NCI-H460 (cell line): ENCODE measurements at regions not wholly inside any gene's neighbourhood (a gene's known extent, or its start where the extent isn't known, plus 50 kb on each side); places are given as distances from the start of the nearest gene placed in this dataset.
"Not testable (repeated sequence)": the region's sequence is repeated elsewhere in the genome, so short reads cannot be mapped to it uniquely, and the experiment has no call there.

Experiments used
- DNase-seq: peaks from one replicate; pipeline ENCODE4 v3.0.0-alpha.2; 2016; ENCODE audit warnings: low read depth; ENCODE audit errors: extremely low read depth

DNA sequence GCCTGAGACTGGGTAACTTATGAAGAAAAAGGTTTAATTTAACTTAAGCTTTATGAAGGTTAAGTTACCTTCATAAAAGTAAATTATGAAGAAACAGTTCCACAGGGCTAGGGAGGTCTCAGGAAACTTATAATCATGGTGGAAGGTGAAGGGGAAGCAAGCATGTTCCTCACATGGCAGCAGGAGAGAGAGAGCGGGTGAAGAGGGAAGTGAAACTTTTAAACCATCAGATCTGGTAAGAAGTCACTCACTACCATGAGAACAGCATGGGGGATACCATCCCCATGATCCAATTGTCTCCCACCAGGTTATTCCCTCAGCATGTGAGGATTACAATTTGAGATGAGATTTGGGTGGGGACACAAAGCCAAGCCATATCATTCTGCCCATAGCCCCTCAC, 944.7 kb upstream of the NDST4 start:
- no peak for DNase-seq

DNA sequence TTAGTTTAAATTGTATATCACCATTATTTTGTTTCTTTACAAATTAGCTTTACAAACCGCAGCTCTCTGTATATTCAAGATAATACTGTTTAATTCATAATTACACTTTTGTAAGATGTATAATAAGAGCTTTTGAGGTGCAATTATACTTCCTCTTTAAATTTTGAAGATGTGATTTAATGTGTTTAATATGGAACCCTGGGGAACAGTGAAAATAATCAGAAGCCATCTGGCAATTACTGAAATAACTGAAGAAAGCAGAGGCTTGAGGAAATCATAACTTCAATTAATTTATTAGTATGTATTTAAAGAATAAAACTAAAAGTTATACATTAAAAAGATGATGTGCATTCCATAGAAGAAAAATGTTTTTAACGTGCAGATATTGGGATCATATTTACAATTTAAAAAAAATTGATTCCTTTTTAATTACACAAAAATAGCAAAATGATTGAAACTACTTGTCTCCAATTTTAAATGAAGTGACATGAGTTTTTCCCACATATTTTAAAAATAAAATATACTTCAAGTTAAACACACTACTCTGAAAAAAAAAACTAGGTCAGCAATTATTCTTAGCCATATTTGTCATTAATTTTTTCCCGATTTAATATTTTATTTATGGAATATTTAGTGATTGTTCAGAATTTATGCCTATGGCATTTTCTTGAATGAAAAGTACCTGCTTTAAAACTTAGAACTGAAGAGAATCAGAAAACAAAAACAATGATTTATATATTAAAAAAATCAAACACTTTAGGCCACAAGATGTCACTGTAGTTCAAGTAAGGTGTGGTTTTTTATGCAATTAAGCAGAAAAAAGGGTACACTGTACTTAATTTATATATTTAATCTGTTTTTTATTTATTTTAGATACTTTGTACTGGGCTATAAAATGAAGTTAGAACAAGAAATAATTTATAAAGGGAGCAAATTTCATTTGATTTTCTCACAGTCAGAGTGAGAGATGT, 942.7 kb upstream of the NDST4 start:
- DNase-seq: peak; percentile 14

DNA sequence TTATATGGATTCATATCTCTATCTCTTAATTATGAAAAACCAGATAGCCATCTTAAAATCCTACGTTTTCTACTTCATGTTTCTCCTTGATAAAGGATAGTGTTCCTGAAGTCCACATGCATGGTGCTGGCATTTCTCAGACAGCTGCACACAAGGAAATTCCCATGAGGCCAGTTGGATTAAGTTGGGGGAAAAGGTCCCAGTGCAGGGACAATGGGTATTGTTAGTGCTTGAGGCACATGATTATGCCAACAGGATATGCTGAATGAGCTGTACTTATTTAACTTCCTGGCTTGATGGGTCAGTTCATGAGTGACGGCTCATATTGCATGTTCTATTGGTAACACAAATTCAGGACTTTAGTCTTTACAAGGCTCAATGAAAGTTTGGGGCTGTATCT, 913.9 kb upstream of the NDST4 start:
- no peak for DNase-seq

DNA sequence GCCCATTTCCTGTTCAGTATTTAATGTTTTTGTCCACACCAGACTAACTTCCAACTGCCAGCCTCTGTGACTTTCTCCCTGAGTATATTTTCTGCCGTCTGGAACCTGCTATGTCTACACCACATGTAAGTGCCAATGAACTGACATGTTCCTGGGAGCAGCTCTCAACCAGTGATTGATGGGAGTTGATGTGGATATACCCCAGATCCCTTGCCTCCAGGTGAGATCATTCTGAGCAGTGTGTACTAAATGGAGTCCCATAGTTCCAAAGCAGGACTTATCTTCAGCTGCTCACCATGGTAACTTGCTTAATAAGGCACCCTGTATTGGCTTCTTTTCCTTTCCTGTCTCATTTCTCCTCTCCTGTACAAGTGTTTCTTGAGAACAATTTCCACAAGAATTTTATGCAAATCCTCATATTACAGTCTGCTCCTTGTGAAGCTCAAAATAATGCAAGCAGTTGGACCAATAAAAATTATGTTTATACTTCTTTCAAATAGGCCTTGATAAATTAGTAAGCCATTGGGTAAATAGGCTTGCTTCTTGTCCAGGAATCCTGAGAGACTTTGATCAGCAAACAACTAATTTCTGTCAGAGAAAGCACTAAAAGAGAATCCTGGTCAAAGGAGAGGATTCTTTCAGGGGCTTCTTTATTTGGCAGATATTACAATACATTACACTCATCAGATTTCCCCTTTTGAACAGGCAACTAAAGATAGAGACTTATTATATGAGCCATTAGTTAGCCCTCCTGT, 911.7 kb upstream of the NDST4 start:
- DNase-seq: no peak

DNA sequence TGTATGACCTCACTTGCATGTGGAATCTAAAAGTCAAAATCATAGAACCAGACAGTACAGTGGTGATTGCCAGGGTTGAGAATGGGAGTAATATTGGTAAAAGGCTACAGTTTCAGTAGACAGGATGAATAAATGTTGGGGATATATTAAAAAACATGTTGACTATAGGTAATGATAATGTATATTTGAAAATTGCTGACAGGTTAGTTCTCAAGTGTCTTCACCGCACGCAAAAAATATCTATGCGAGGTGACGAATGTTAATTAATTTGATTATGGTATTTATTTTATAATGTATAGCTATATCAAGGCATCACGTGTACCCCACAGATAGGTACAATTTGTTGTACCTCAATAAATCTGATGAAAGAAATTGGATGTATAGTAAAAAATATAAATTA, 909.6 kb upstream of the NDST4 start:
- no peak for DNase-seq

DNA sequence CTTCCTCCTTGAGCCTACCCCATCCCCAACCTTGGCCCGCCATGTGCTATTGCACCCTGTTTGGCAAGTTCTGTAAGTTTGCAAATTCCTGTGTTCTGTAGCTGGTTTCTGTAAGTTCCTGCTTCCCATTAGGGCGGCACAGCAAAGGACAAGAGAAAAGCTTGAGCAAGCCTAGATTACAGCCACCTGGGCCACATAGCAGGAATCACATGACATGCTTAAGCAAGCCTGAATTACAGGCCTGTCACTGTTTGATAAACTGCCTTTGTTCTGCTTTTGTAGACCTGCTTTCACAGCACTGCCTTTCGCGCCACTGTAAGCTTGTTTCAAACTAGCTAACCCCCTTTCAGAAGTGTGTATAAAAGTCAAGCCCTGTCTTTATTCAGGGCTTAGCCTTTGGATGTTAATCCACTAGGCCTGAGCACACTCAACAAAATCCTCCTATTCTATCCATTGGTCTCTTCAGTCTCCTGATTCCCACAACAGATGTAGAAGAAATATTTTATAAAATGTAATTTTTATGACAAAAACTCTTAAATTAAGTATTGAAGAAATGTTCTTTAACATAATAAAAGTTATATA, 906.8 kb upstream of the NDST4 start:
- DNase-seq: no peak

DNA sequence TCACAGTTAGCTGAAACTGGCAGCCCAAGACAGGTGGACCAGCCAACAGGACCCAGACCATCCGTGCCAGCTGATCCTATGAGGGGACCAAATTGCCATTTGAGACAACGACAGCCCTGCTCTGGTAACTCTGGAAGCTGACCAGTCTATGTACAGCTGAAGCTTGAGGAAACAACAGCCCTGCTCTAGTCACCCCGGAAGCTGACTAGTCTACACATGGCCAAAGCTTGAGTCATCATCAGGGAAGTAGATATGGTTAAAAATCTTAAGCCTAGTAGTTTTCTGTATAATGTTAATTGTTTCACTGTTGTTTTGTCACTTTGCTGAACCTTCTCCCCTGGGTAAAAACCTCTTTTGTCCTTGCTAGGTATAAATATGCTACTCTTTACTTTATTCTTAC, 905.4 kb upstream of the NDST4 start:
- DNase-seq: no peak

DNA sequence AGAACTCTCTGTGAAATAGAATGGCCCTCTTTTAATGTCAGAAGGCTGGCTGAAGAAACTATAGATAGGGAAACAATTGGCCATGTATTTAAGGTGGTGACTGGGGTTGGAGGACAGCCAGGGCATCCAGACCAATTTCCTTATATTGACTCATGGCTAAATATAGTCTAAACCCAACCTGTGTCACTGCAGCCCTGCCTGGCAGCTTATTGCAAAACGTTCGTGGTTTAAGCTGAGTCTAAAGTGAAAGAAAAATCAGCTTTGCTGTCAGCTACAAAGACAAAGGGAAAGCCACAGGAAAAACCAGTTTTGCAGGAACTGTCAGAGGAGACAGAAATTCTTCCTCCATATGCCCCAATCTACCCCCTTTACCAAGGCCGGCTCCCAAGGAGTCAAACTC, 902.8 kb upstream of the NDST4 start:
- DNase-seq: no peak

DNA sequence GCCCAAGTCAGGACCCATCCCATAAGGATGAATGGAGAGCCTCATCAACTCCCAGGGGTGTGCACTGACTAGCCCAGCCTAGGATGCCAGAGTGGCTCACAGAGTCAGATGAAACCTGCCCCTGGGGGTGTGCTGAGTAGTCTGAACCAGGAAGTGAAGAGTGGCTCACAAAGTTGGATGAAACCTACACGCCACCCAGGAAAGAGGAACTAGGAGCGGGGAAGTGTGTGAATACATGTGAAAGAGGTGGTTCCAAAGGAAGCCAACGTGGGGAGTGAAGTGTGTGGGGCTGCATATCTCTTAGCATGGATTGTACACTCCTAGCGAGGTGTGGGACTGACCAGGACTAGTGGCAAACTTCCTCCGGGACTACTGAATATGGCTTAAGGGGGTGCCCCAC, 902.1 kb upstream of the NDST4 start:
- no peak for DNase-seq

DNA sequence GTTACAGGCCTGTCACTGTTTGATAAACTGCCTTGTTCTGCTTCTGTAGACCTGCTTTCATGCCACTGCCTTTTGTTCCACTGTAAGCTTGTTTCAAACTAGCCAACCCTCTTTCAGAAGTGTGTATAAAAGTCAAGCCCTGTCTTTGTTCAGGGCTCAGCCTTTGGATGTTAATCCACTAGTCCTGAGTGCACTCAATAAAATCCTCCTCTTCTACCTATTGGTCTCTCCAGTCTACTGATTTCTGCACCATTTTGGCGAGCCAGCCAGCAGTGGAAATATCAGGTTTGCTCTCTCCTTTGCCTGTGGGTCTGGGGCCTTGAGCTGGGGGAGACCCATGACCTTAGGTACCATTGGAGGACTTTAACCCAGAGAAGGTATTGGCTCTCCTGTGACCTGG, 901.6 kb upstream of the NDST4 start:
- no peak for DNase-seq

DNA sequence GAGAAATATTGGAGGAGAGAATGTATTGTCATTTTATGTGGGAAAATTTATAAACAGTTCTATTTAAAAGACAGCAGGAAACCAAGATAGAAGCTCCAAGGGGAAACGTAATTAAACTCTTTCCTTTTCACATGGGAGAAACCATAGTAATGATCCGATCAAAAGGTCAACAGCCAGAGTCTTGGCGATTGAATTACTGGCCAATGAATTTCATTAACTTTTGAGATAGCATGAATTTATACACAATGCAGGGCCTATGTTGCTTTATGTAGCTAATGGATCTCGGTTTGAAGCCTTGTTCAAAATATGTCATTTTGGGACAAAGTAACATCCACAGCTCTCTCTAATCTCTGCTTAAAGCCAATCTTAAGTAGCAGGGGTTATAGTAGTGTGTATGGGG, 897.5 kb upstream of the NDST4 start:
- no peak for DNase-seq

DNA sequence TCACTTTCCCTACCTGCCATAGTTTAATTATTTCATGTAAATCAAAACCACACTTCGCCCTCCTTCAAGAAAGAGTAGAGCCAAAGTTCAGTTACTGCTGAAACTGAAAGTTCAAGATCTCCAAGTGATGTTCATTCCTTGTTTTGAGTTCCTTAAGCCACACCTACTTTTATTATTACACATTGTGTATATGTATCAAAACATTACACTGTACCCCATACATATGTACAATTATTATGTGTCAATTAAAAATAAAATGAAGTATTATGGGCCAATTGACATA, 892.3 kb upstream of the NDST4 start:
- no peak for DNase-seq

DNA sequence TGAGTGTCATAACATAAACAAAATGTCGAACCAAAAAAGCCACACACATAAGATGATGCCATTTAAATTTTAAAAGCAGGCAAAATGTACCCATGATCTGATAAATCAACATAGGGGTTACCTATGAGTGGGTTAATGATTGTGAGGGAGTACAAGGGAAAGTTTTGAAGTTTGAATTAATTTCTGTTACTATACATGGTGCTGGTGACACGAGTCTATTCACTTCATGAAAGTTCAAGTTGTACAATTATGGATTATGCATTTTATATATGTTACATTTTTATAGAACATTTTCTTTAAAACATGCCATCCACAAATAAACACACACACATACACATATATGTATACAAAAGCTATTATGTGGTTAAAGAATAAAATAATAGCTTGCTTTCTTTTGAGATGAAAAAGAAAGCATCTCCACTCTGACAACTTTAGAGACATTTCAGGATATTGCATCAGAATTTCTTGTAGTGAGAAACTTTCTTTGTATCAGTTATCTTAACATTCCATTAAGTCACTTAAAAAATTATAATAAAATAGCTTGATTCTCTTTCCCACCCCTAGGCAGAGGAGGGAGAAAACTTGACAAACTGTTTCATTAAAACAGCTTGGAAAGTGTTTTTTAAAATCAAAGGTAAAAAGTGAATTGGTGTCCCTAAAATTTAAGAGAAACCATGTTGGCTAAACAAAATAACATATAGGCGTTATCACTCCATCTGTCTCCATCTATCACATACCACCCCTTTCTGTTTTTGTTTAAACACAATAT, 891.8 kb upstream of the NDST4 start:
- DNase-seq: peak; percentile 31

DNA sequence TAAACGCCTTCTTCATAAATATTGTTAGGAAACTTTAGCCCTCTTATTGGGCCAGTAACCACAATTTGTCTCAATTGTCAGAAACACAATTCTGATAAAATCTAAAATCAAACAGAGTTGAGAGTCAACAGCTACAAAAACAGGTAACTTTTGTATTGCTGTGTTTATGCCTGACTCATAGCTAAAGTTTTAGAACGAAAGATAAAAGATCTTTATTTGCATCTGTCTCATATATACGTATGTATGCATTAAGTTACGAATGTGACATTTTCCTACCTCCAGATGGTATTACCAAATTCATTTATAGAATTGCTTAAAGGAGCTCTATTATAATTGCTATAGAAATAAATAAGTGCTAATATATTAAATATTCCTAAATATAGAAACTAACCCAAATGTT, 887.9 kb upstream of the NDST4 start:
- no peak for DNase-seq

DNA sequence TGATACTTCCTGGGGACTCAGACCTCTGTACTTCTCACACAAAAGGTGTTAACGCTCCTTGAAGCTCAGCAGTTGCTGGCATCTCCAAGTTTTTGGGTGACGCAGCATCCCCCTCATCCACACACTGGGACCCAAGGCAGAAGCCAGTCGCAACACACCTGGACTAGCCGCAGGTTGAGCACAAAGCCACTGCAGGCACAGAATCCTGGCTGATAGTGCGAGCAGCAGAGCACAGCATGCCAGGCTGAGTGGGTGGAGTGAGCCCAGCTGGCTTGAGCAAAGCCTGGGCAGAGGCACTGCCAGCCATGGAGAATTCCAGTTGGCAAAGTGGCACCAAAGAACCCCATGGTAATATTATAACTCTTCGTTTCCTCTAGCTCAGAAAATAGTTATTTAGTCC, 873.2 kb upstream of the NDST4 start:
- DNase-seq: no peak

DNA sequence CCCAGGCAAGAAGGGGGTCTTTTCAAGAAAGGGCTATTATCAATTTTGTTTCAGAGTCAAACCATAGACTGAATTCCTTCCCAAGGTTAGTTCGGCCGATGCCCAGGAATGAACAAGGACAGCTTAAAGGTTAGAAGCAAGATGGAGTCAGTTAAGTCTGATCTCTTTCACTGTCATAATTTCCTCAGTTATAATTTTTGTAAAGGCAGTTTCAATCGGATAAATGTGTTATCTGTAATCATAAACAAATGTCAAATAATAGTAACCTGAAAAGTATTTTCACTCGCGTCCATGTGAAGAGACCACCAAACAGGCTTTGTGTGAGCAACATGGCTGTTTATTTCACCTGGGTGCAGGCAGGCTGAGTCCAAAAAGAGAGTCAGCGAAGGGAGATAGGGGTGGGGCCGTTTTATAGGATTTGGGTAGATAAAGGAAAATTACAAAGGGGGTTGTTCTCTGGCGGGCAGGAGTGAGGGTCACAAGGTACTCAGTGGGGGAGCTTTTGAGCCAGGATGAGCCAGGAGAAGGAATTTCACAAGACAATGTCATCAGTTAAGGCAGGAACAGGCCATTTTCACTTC, 862.1 kb upstream of the NDST4 start:
- not testable (repeated sequence) for DNase-seq

DNA sequence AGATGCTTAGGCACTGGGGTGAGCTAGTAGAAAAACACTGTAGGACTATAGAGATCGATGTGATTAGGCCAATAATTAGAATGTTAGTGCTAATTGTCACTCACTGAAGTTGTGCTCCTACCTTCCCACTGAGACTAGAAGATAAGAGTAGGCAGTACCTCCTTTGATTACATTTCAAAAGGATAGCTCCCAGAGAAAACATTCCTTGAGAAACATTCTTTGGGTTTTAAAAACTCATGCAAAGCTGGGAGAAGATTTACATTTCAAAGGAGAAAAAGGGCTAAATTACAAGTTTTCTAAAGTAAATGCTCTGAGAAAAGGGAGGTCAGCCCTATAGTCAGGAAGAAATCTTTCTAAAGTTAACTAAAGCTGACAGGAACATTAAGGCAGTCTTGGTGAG, 860.3 kb upstream of the NDST4 start:
- no peak for DNase-seq

DNA sequence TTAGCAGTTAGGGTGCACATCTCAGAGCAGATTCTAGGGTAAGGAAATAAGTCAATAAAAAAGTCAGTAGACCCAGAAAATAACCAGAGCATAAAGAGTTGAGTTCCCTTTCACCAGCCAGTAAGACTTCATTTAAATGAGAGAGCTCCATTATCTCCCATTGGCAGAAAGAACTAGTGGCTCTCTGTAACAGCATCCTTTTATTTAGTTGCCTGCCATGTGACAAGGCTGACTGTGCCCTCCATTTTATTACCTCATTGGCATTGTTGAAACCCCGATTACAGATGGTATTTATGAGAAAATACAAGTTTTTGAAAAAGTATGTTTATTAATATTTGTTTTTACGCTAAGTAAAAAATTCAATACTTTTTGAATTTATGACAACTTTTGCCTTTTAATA, 859.5 kb upstream of the NDST4 start:
- DNase-seq: no peak

DNA sequence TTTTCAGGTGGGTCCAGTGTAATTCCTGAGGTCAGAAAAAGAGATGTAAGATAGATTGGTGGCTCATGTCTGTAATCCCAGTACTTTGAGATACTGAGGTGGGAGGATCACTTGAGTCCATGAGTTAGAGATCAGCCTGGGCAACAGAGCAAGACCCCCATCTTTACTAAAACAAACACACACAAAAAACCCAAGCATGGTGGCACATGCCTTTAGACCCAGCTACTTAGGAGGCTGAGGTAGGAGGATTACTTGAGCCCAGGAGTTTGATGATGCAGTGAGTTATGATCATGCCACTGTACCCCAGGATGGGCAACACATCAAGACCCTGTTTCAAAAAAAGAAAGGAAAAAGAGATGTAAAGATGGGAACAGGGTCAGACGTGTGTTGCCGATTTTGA, 857.4 kb upstream of the NDST4 start:
- DNase-seq: no peak

DNA sequence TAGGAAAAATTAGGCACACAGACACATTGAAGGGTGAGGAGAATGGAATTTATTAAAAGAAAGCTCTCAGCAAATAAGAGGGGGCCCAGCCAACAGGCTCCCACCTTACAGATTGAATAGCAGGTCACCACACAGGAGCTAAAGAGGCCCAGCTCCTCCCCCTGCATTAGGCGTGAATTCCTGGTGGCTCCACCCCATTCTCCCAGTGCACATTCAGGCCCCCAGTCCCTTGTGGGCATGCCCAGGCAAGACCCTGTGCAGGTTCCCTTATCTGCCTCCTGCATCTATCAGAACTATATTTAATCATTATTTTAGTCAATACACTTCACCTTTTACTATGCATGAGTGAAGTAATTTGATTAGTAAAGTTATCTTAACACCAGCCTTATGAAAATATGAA, 856.3 kb upstream of the NDST4 start:
- no peak for DNase-seq

DNA sequence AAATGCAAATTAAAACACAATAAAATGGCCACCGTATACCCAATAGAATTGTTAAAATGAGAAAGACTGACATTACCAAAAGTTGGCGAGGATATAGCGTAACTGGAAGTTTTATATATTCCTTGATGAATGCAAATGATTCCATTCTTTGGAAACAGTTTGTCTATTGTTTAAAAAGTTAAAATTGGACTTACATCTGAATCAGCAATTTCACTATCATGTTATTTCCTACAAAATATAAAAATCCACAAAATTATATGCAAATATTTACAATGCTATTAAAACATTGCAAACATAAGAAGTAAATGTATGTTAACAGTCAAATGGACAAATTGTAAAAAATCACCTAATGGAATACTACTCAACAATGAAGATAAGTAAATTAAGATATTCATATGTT, 852.2 kb upstream of the NDST4 start:
- no peak for DNase-seq
